GM19463 (cell line): ENCODE measurements at regions not wholly inside any gene's neighbourhood (a gene's known extent, or its start where the extent isn't known, plus 50 kb on each side); places are given as distances from the start of the nearest gene placed in this dataset.

Experiments
- ATAC-seq: cut with Tn5 transposase; IDR thresholded peaks from one replicate; pipeline ENCODE4 v1.9.1; 2021; ENCODE audit warnings: mild to moderate bottlenecking, moderate library complexity; ENCODE audit not compliant: unreplicated experiment

GRCh38 chr2:18208956-18209355, 330.5 kb downstream of the KCNS3 start:
- no peak for ATAC-seq

- no peak for ATAC-seq
These were observed 322.3 kb downstream of the KCNS3 start for GRCh38 chr2:18200771-18201170.

GRCh38 chr2:18198677-18199076, 320.2 kb downstream of the KCNS3 start:
- no peak for ATAC-seq

- ATAC-seq: no peak
These were observed 315.7 kb downstream of the KCNS3 start for GRCh38 chr2:18194161-18194560.

GRCh38 chr2:18186816-18187613, 308.5 kb downstream of the KCNS3 start:
- ATAC-seq: no peak

GRCh38 chr2:18182861-18183260, 304.4 kb downstream of the KCNS3 start:
- ATAC-seq: no peak

GRCh38 chr2:18180912-18181311, 302.4 kb downstream of the KCNS3 start:
- ATAC-seq: no peak

GRCh38 chr2:18180031-18180610, 301.7 kb downstream of the KCNS3 start:
- no peak for ATAC-seq

GRCh38 chr2:18178736-18179349, 300.4 kb downstream of the KCNS3 start:
- peak; percentile 97 for ATAC-seq

GRCh38 chr2:18176679-18177215, 298.3 kb downstream of the KCNS3 start:
- ATAC-seq: no peak

- no peak for ATAC-seq
These were observed 294.1 kb downstream of the KCNS3 start for GRCh38 chr2:18172607-18173006.

- ATAC-seq: no peak
These were observed 293.0 kb downstream of the KCNS3 start for GRCh38 chr2:18171191-18172139.

GRCh38 chr2:18170642-18171041, 292.2 kb downstream of the KCNS3 start:
- ATAC-seq: no peak

GRCh38 chr2:18169893-18170175, 291.4 kb downstream of the KCNS3 start:
- no peak for ATAC-seq

GRCh38 chr2:18169121-18169892, 290.8 kb downstream of the KCNS3 start:
- no peak for ATAC-seq

GRCh38 chr2:18167871-18168270, 289.4 kb downstream of the KCNS3 start:
- no peak for ATAC-seq

GRCh38 chr2:18161681-18162080, 283.2 kb downstream of the KCNS3 start:
- ATAC-seq: no peak

- ATAC-seq: no peak
These were observed 281.4 kb downstream of the KCNS3 start for GRCh38 chr2:18159896-18160295.

- no peak for ATAC-seq
These were observed 278.0 kb downstream of the KCNS3 start for GRCh38 chr2:18156421-18156820.

- ATAC-seq: no peak
These were observed 277.5 kb downstream of the KCNS3 start for GRCh38 chr2:18156002-18156401.
